ENCODE measurements at regions not wholly inside any gene's neighbourhood (a gene's known extent, or its start where the extent isn't known, plus 50 kb on each side); places are given as distances from the start of the nearest gene placed in this dataset.

DNA sequence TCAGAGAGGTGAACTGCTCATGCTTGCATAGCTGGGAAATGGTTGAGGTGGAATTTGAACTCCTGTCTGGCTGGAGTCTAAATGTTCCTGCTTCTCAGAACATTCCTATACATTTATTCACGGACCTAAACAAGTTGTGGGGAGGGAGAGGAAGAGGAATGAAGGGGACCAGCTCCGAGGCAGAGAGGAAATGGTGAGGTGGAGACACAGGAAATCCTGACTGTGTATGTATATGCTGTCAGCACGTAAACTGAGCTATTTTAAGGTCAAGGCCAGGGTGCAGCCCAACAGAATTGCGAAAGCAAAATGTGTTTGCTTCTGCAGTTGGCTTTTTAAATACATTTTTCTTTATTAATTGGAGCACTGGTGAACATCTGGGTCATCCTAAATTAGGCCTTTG is 74.1 kb upstream of the POMGNT2 start:
- ATAC-seq (no peak), DNase-seq (ENCODE audit: low read depth in 1 of 2, low spot score in 1 of 2) (no peak), FAIRE-seq (no peak)
- no peaks in the 10 kb centered on the region for H3K9me3 ChIP-seq
- H3K4me2 ChIP-seq, result no peak overlapping the region
- H3K4me3 ChIP-seq, result no peak overlapping the region
- ChIA-PET POLR2A (no interaction called here), CTCF (interaction anchor here (1.4 to 2.1 kb wide), 2 partner anchors 19 to 25 kb away, joined by 4 to 5 read pairs; no protein-coding TSS in a partner anchor)
- H3K4me1 ChIP-seq, result peaks cover 5% of the 10 kb centered on the region; the same call in 1 of the 3 replicates
- no peak for TF ChIP-seq CBX8 (IDR thresholded peaks at IDR 0.05)
- TF ChIP-seq TP53 (CRISPR knock-in tag; IDR thresholded peaks at IDR 0.05), result no peak
- no peak for TF ChIP-seq NR3C1 (IDR thresholded peaks at IDR 0.05)
- TF ChIP-seq, protein P1, sequence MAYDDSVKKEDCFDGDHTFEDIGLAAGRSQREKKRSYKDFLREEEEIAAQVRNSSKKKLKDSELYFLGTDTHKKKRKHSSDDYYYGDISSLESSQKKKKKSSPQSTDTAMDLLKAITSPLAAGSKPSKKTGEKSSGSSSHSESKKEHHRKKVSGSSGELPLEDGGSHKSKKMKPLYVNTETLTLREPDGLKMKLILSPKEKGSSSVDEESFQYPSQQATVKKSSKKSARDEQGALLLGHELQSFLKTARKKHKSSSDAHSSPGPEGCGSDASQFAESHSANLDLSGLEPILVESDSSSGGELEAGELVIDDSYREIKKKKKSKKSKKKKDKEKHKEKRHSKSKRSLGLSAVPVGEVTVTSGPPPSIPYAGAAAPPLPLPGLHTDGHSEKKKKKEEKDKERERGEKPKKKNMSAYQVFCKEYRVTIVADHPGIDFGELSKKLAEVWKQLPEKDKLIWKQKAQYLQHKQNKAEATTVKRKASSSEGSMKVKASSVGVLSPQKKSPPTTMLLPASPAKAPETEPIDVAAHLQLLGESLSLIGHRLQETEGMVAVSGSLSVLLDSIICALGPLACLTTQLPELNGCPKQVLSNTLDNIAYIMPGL (CRISPR knock-in tag; IDR thresholded peaks at IDR 0.05; ENCODE audit: borderline replicate concordance), result no peak
- TF ChIP-seq KDM5A (IDR thresholded peaks at IDR 0.05), result no peak
- no peak for TF ChIP-seq ZC3H11A (IDR thresholded peaks at IDR 0.05)
- no peak for TF ChIP-seq POLR2A (IDR thresholded peaks at IDR 0.05; ENCODE audit: low read length)
- no peak for TF ChIP-seq JUNB (IDR thresholded peaks at IDR 0.05)
- TF ChIP-seq EHMT2 (IDR thresholded peaks at IDR 0.05; ENCODE audit: low read depth), result no peak
- TF ChIP-seq NFE2L2 (conservative IDR thresholded peaks at IDR 0.05; ENCODE audit: low read length), result no peak
- no peak for TF ChIP-seq CEBPB (IDR thresholded peaks at IDR 0.05)
- TF ChIP-seq ZNF302 (CRISPR knock-in tag; IDR thresholded peaks at IDR 0.05), result no peak
- TF ChIP-seq ZFP36 (IDR thresholded peaks at IDR 0.05; ENCODE audit: borderline replicate concordance, partially characterized antibody), result no peak
- no peak overlapping the region for H3K27ac ChIP-seq
- 29% methylated on average over 4 of the region's 4 CpGs for WGBS (ENCODE audit: missing lambda C conversion rate)

DNA sequence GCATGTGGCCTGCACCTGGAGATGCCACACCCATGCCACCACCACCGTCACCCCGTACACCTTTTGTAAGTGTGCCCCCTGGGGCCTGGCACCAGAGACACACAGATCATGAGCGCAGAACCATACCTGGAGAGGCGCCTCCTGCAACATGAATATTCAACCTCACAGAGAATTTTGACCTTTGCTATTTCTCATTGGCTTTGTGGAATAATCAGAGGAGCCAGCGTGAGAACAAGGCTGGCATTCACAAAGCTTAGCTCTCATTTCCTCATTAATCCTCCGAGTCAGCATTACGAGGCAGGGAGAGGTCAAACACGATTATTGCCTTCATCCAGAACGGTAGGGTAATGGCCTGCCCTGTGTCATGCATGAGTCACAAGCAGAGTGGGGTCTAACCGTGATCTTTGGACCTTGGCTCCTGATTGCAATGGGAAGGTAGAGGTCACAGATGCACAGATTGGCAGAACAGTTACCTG is 73.0 kb upstream of the POMGNT2 start:
- ChIA-PET CTCF (interaction anchor here (2.1 kb wide), 1 partner anchor 24 kb away, joined by 5 read pairs; no protein-coding TSS in a partner anchor), POLR2A (no interaction called here)
- no peak overlapping the region for H3K4me2 ChIP-seq
- WGBS (ENCODE audit: missing lambda C conversion rate), result 65% methylated on average over 8 of the region's 10 CpGs
- no peak for FAIRE-seq
- no peak for ATAC-seq
- DNase-seq (ENCODE audit: low read depth in 1 of 2, low spot score in 1 of 2), result peak in 1 of 2 experiments; percentile 7
- H3K4me3 ChIP-seq, result no peak overlapping the region
- H3K4me1 ChIP-seq, result peaks cover 5% of the 10 kb centered on the region; the same call in 1 of the 3 replicates
- H3K27ac ChIP-seq, result no peak overlapping the region
- TF ChIP-seq MAFK (IDR thresholded peaks at IDR 0.05; ENCODE audit: partially characterized antibody) (peak; percentile 77), HOXA7 (CRISPR knock-in tag; IDR thresholded peaks at IDR 0.05) (no peak), HOXB13 (CRISPR knock-in tag; IDR thresholded peaks at IDR 0.05; ENCODE audit: low read depth) (no peak)
- TF ChIP-seq, protein P2, sequence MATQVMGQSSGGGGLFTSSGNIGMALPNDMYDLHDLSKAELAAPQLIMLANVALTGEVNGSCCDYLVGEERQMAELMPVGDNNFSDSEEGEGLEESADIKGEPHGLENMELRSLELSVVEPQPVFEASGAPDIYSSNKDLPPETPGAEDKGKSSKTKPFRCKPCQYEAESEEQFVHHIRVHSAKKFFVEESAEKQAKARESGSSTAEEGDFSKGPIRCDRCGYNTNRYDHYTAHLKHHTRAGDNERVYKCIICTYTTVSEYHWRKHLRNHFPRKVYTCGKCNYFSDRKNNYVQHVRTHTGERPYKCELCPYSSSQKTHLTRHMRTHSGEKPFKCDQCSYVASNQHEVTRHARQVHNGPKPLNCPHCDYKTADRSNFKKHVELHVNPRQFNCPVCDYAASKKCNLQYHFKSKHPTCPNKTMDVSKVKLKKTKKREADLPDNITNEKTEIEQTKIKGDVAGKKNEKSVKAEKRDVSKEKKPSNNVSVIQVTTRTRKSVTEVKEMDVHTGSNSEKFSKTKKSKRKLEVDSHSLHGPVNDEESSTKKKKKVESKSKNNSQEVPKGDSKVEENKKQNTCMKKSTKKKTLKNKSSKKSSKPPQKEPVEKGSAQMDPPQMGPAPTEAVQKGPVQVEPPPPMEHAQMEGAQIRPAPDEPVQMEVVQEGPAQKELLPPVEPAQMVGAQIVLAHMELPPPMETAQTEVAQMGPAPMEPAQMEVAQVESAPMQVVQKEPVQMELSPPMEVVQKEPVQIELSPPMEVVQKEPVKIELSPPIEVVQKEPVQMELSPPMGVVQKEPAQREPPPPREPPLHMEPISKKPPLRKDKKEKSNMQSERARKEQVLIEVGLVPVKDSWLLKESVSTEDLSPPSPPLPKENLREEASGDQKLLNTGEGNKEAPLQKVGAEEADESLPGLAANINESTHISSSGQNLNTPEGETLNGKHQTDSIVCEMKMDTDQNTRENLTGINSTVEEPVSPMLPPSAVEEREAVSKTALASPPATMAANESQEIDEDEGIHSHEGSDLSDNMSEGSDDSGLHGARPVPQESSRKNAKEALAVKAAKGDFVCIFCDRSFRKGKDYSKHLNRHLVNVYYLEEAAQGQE (IDR thresholded peaks at IDR 0.05), result no peak
- no peaks in the 10 kb centered on the region for H3K9me3 ChIP-seq

DNA sequence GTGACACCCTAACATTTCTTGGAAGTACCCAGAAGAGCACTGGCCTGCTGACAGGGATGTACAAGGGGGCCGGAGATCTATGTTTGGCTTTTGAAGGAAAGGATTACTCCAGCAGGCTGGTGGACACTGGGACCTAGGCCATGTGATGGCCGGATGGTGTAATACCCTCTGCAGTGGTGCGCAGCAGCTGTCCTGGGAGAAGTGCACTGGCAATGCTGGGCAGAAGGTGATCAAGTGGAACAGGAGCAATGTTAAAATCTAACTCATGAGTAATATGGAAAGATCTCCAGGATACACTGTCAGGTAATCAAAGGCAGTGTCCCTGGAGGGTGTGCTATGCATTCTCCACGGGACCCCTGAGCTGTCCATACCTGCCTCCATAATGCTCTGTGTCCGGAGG is 71.2 kb upstream of the POMGNT2 start:
- POLR2A ChIA-PET, result no interaction called here
- WGBS (ENCODE audit: missing lambda C conversion rate), result 48% methylated on average over 4 of the region's 5 CpGs
- TF ChIP-seq ZFP36 (IDR thresholded peaks at IDR 0.05; ENCODE audit: borderline replicate concordance, partially characterized antibody) (no peak), POLR2A (IDR thresholded peaks at IDR 0.05; ENCODE audit: low read length) (no peak), MYC (IDR thresholded peaks at IDR 0.05; ENCODE audit: borderline replicate concordance, low read length) (no peak), NPAS2 (CRISPR knock-in tag; IDR thresholded peaks at IDR 0.05; ENCODE audit: borderline replicate concordance) (no peak), BHLHE40 (IDR thresholded peaks at IDR 0.05; ENCODE audit: low read depth, low read length) (no peak), SREBF2 (IDR thresholded peaks at IDR 0.05) (no peak), RARB (CRISPR knock-in tag; IDR thresholded peaks at IDR 0.05) (no peak), GATA3 (IDR thresholded peaks at IDR 0.05; ENCODE audit: borderline replicate concordance) (no peak), HOXB13 (CRISPR knock-in tag; IDR thresholded peaks at IDR 0.05; ENCODE audit: low read depth) (no peak)
- TF ChIP-seq, protein P3, sequence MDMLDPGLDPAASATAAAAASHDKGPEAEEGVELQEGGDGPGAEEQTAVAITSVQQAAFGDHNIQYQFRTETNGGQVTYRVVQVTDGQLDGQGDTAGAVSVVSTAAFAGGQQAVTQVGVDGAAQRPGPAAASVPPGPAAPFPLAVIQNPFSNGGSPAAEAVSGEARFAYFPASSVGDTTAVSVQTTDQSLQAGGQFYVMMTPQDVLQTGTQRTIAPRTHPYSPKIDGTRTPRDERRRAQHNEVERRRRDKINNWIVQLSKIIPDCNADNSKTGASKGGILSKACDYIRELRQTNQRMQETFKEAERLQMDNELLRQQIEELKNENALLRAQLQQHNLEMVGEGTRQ (IDR thresholded peaks at IDR 0.05), result no peak
- TF ChIP-seq, protein P4, sequence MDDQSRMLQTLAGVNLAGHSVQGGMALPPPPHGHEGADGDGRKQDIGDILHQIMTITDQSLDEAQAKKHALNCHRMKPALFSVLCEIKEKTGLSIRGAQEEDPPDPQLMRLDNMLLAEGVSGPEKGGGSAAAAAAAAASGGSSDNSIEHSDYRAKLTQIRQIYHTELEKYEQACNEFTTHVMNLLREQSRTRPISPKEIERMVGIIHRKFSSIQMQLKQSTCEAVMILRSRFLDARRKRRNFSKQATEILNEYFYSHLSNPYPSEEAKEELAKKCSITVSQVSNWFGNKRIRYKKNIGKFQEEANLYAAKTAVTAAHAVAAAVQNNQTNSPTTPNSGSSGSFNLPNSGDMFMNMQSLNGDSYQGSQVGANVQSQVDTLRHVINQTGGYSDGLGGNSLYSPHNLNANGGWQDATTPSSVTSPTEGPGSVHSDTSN (IDR thresholded peaks at IDR 0.05), result no peak
- TF ChIP-seq, protein P1 (CRISPR knock-in tag; IDR thresholded peaks at IDR 0.05; ENCODE audit: borderline replicate concordance), result no peak
- TF ChIP-seq, protein P5, sequence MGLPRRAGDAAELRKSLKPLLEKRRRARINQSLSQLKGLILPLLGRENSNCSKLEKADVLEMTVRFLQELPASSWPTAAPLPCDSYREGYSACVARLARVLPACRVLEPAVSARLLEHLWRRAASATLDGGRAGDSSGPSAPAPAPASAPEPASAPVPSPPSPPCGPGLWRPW (IDR thresholded peaks at IDR 0.05), result no peak

More for the DNA sequence above, 71.2 kb upstream of the POMGNT2 start:
- Histone ChIP-seq H3K27ac (no peak overlapping the region), H3K4me3 (no peak overlapping the region), H3K4me2 (no peak overlapping the region), H3K9me3 (no peaks in the 10 kb centered on the region), H3K4me1 (peaks cover 5% of the 10 kb centered on the region; the same call in 1 of the 3 replicates)
- no peak for ATAC-seq
- no peak for DNase-seq (ENCODE audit: low read depth in 1 of 2, low spot score in 1 of 2)
- no peak for FAIRE-seq
- CTCF ChIA-PET, result no interaction called here

Measured in A549 (cell line).